GM12878 (cell line): ENCODE measurements at regions not wholly inside any gene's neighbourhood (a gene's known extent, or its start where the extent isn't known, plus 50 kb on each side); places are given as distances from the start of the nearest gene placed in this dataset.

ENCODE experiments used
- ATAC-seq: fragments of 200-7000 bp; cut with Tn5 transposase; 3 replicates; pipeline ENCODE4 v1.9.1; 2020; ENCODE audit warnings: mild to moderate bottlenecking, moderate library complexity
- BruUV-seq: library from RNA; stranded (reverse); fragments of 400-500 nt; replicated peaks from 2 replicates; lab custom pipeline; 2021; lab: Mats Ljungman, UMichigan
- CTCF ChIA-PET: fragments of 300-600 bp; sonication (Branson Sonifier 250); formaldehyde crosslinking; extraction: SDS; loops from one replicate; lab custom pipeline; 2021; ENCODE audit warnings: inconsistent platforms; lab: Yijun Ruan, JAX
- POLR2A ChIA-PET: fragments of 350-600 bp; formaldehyde crosslinking; extraction: SDS; loops from one replicate; lab custom pipeline; 2021; ENCODE audit warnings: inconsistent platforms; lab: Charles Lee
- RAD21 ChIA-PET: fragments of 300-600 bp; sonication (Branson Sonifier 250); formaldehyde crosslinking; loops from one replicate; lab custom pipeline; 2023; ENCODE audit warnings: antibody characterized with exemption; ENCODE audit not compliant: unreplicated experiment; lab: Charles Lee
- SMC1A ChIA-PET: fragments of 300-600 bp; sonication (Branson Sonifier 250); formaldehyde crosslinking; loops from one replicate; lab custom pipeline; 2023; ENCODE audit not compliant: unreplicated experiment, uncharacterized antibody; lab: Charles Lee
- DNase-seq: peaks from one replicate; pipeline ENCODE4 v3.0.0-alpha.2; 2011; ENCODE audit warnings: low read depth, low spot score
- FAIRE-seq: peaks from 3 replicates; lab custom pipeline; 2011; peaks lifted over from hg19 to GRCh38; lab: Jason Lieb, UNC
- H2AFZ ChIP-seq: 2 replicates; pipeline ENCODE4 v1.6.0; 2011; ENCODE audit warnings: low read depth, low read length, control low read depth; ENCODE audit not compliant: control insufficient read depth
- H3K27ac ChIP-seq: 2 replicates; pipeline ENCODE4 v1.5.1; 2011; ENCODE audit warnings: control low read depth; ENCODE audit not compliant: control insufficient read depth, insufficient read depth
- H3K27me3 ChIP-seq, 2 experiments: replicated peaks in 1 of 2; 2 replicates each; pipeline versions ENCODE4 v1.6.0 to v1.6.1; 2011; ENCODE audit warnings: low read length in 1 of 2; ENCODE audit not compliant: control insufficient read depth in 2 of 2, insufficient read depth in 2 of 2
- H3K36me3 ChIP-seq, 2 experiments: 2 replicates each; pipeline ENCODE4 v1.5.1; 2011; ENCODE audit warnings: low read length in 1 of 2; ENCODE audit not compliant: control insufficient read depth in 2 of 2, insufficient read depth in 2 of 2
- H3K4me1 ChIP-seq: 2 replicates; pipeline ENCODE4 v1.6.1; 2011; ENCODE audit warnings: mild to moderate bottlenecking, low read length, moderate library complexity, mixed read lengths; ENCODE audit not compliant: control insufficient read depth, insufficient read depth
- H3K4me2 ChIP-seq: 2 replicates; pipeline ENCODE4 v1.6.0; 2011; ENCODE audit warnings: control low read depth; ENCODE audit not compliant: control insufficient read depth, insufficient read depth
- H3K4me3 ChIP-seq: fragments of 200-600 bp; sonication (generic); 2 replicates; pipeline ENCODE4 v1.5.1; 2016
- H3K79me2 ChIP-seq: 2 replicates; pipeline ENCODE4 v1.6.0; 2011; ENCODE audit warnings: low read length; ENCODE audit not compliant: control insufficient read depth, insufficient read depth
- H3K9ac ChIP-seq: 2 replicates; pipeline ENCODE4 v1.8.0; 2011; ENCODE audit warnings: low read length, control low read depth, mixed read lengths; ENCODE audit not compliant: control insufficient read depth, insufficient read depth
- H3K9me3 ChIP-seq: replicated peaks from 3 replicates; pipeline ENCODE4 v1.5.1; 2011; ENCODE audit warnings: mild to moderate bottlenecking, low read length; ENCODE audit not compliant: control insufficient read depth, insufficient read depth
- H4K20me1 ChIP-seq: 2 replicates; pipeline ENCODE4 v1.6.0; 2011; ENCODE audit not compliant: control insufficient read depth, insufficient read depth
- EED ChIP-seq: sonication (generic); IDR thresholded peaks from 2 replicates; pipeline ENCODE4 v1.6.1; 2016; ENCODE audit warnings: antibody characterized with exemption, low read depth
- ETV6 ChIP-seq, 2 experiments: fragments of 450-650 bp in 1 of 2; IDR thresholded peaks in 1 of 2; conservative IDR thresholded peaks in 1 of 2; 2 replicates each; pipeline ENCODE4 v1.6.1; 2014; ENCODE audit warnings: antibody characterized with exemption in 1 of 2, borderline replicate concordance in 1 of 2, low read depth in 1 of 2, mild to moderate bottlenecking in 1 of 2, moderate library complexity in 1 of 2
- HCFC1 ChIP-seq: fragments of 150-350 bp; IDR thresholded peaks from 2 replicates; pipeline ENCODE4 v1.6.1; 2014; ENCODE audit warnings: low read length
- POU2F2 ChIP-seq: IDR thresholded peaks from 3 replicates; pipeline ENCODE4 v1.6.1; 2011; ENCODE audit warnings: low read depth, mild to moderate bottlenecking, low read length, borderline replicate concordance
- RCOR1 ChIP-seq: conservative IDR thresholded peaks from 2 replicates; pipeline ENCODE4 v1.6.1; 2012; ENCODE audit warnings: low read depth, low read length, improper control_type of control experiment
- STAT3 ChIP-seq: IDR thresholded peaks from 2 replicates; pipeline ENCODE4 v1.6.1; 2011; ENCODE audit warnings: low read depth, low read length, improper control_type of control experiment
- TARDBP ChIP-seq: IDR thresholded peaks from 2 replicates; pipeline ENCODE4 v1.6.1; 2016; ENCODE audit warnings: borderline replicate concordance
- TCF12 ChIP-seq: IDR thresholded peaks from 2 replicates; pipeline ENCODE4 v1.6.1; 2011; ENCODE audit warnings: low read depth, mild to moderate bottlenecking, low read length
- TCF7 ChIP-seq: IDR thresholded peaks from 2 replicates; pipeline ENCODE4 v1.6.1; 2014; ENCODE audit warnings: antibody characterized with exemption, borderline replicate concordance
- ZNF24 ChIP-seq: fragments of 450-650 bp; IDR thresholded peaks from 2 replicates; pipeline ENCODE4 v1.6.1; 2017; ENCODE audit warnings: antibody characterized with exemption, mild to moderate bottlenecking
- ZNF274 ChIP-seq: IDR thresholded peaks from one replicate; pipeline ENCODE4 v1.8.0; 2011; ENCODE audit not compliant: insufficient read length, insufficient read depth
- WGBS: methylation state at CpG from one replicate; pipeline ENCODE4 v1.1.6; 2016; ENCODE audit warnings: low lambda C conversion rate; ENCODE audit not compliant: insufficient replicate concordance, insufficient coverage; ENCODE audit errors: missing lambda C conversion rate; 5-methylcytosine and 5-hydroxymethylcytosine counted together
- in situ Hi-C: fragments of 300-500 bp; cut with MboI; formaldehyde crosslinking; loops from 9 replicates; pipeline ENCODE4 v1.14.3; 2018; ENCODE audit warnings: mixed read lengths
- intact Hi-C: fragments of 100-400 bp; cut with micrococcal nuclease; formaldehyde crosslinking; loops from one replicate; pipeline ENCODE4 v1.14.2; 2022; ENCODE audit not compliant: unreplicated experiment
- TF ChIP-seq, protein P1 (sequence below): IDR thresholded peaks from 2 replicates; pipeline ENCODE4 v1.6.1; 2012; ENCODE audit warnings: low read depth, low read length, improper control_type of control experiment
- TF ChIP-seq, protein P2 (sequence below): IDR thresholded peaks from 2 replicates; pipeline ENCODE4 v1.6.1; 2012; ENCODE audit warnings: low read length, inconsistent platforms
- TF ChIP-seq, protein P3 (sequence below): IDR thresholded peaks from 2 replicates; pipeline ENCODE4 v1.6.1; 2011; ENCODE audit warnings: low read depth, mild to moderate bottlenecking, low read length, moderate library complexity, borderline replicate concordance; ENCODE audit errors: extremely low read depth
- TF ChIP-seq, protein P4 (sequence below): fragments of 450-650 bp; IDR thresholded peaks from 2 replicates; pipeline ENCODE4 v1.6.1; 2017; ENCODE audit warnings: antibody characterized with exemption, mild to moderate bottlenecking, moderate library complexity

DNA sequence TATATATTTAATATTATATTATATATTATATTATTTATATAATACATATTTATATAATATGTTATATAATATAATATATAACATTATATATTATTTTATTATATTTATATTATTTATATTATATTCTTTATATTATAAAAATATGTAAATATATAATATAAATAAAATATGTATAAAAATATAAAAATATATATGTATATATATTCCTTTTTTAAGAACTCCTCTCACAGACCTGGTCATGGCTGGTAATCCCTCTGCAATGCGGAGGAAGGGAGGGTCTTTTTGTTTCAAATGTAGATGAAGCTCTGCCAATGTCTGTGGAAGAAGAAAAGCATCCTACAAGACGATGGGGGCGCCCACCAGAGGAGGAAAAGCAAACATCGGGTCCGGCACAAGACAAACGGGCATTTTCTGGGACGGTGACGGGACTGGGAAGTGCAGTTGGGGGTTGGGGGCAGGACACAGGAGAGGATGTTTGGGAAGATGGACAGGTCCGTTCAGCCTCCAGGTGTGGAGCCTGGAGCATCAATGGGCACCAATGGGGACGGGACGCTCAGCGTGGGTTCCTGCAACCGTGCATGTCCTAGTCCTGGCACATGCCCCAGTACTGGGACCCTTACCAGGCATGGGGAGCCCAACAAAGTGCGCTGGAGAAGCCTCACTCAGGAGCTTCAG is 194.0 kb downstream of the IRX1 start (continued):
- no peak for TF ChIP-seq RCOR1
- TF ChIP-seq, protein P1, sequence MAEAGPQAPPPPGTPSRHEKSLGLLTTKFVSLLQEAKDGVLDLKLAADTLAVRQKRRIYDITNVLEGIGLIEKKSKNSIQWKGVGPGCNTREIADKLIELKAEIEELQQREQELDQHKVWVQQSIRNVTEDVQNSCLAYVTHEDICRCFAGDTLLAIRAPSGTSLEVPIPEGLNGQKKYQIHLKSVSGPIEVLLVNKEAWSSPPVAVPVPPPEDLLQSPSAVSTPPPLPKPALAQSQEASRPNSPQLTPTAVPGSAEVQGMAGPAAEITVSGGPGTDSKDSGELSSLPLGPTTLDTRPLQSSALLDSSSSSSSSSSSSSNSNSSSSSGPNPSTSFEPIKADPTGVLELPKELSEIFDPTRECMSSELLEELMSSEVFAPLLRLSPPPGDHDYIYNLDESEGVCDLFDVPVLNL: no peak

DNA sequence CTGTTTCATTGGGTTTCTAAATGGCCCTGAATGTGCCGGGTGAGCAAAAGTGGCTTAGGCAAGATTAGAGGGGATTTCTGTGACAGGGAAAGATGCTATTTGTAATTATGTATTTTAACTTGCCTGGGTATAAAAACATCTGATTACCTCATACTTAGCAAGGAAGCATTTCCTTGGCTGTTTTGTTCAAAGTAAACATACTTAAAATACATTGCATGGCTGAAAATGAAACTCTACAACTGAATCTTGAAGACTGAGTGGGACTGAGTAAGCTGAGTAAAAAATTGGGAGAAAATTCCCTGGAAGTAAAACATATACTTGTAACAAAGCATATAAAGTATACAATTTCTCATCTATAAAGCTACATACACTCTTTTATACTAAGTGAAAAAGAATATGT is 197.5 kb downstream of the IRX1 start:
- intact Hi-C loops (no loop called here), in situ Hi-C loops (no loop called here)
- Histone ChIP-seq H4K20me1 (no peaks in the 10 kb centered on the region), H3K4me1 (no peaks in the 10 kb centered on the region), H3K9ac (no peak overlapping the region), H3K4me2 (no peak overlapping the region), H3K36me3 (no peaks in the 10 kb centered on the region), H3K27me3 (no peaks in the 10 kb centered on the region), H3K27ac (no peak overlapping the region), H3K4me3 (no peak overlapping the region), H2AFZ (no peak overlapping the region), H3K9me3 (no peaks in the 10 kb centered on the region; the same call in 2 of the 3 replicates), H3K79me2 (no peaks in the 10 kb centered on the region)
- RAD21 ChIA-PET: no interaction called here
- CTCF ChIA-PET: no interaction called here
- WGBS: 84% methylated on average over 1 of the region's 1 CpG
- no peak for DNase-seq
- FAIRE-seq: no peak
- TF ChIP-seq STAT3 (no peak), HCFC1 (no peak), EED (no peak), ZNF24 (no peak), POU2F2 (no peak), TCF12 (no peak), ZNF274 (no peak), TCF7 (no peak), ETV6 (conservative IDR thresholded peaks at IDR 0.05 in 1 of 2, IDR thresholded peaks at IDR 0.05 in 1 of 2; ENCODE audit: borderline replicate concordance in 1 of 2, low read depth in 1 of 2) (no peak), TARDBP (no peak)
- TF ChIP-seq, protein P2, sequence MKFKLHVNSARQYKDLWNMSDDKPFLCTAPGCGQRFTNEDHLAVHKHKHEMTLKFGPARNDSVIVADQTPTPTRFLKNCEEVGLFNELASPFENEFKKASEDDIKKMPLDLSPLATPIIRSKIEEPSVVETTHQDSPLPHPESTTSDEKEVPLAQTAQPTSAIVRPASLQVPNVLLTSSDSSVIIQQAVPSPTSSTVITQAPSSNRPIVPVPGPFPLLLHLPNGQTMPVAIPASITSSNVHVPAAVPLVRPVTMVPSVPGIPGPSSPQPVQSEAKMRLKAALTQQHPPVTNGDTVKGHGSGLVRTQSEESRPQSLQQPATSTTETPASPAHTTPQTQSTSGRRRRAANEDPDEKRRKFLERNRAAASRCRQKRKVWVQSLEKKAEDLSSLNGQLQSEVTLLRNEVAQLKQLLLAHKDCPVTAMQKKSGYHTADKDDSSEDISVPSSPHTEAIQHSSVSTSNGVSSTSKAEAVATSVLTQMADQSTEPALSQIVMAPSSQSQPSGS: no peak
- TF ChIP-seq, protein P3, sequence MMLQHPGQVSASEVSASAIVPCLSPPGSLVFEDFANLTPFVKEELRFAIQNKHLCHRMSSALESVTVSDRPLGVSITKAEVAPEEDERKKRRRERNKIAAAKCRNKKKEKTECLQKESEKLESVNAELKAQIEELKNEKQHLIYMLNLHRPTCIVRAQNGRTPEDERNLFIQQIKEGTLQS: no peak
- TF ChIP-seq, protein P4, sequence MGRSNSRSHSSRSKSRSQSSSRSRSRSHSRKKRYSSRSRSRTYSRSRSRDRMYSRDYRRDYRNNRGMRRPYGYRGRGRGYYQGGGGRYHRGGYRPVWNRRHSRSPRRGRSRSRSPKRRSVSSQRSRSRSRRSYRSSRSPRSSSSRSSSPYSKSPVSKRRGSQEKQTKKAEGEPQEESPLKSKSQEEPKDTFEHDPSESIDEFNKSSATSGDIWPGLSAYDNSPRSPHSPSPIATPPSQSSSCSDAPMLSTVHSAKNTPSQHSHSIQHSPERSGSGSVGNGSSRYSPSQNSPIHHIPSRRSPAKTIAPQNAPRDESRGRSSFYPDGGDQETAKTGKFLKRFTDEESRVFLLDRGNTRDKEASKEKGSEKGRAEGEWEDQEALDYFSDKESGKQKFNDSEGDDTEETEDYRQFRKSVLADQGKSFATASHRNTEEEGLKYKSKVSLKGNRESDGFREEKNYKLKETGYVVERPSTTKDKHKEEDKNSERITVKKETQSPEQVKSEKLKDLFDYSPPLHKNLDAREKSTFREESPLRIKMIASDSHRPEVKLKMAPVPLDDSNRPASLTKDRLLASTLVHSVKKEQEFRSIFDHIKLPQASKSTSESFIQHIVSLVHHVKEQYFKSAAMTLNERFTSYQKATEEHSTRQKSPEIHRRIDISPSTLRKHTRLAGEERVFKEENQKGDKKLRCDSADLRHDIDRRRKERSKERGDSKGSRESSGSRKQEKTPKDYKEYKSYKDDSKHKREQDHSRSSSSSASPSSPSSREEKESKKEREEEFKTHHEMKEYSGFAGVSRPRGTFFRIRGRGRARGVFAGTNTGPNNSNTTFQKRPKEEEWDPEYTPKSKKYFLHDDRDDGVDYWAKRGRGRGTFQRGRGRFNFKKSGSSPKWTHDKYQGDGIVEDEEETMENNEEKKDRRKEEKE: no peak
- POLR2A ChIA-PET: no interaction called here
- no peak for ATAC-seq
- SMC1A ChIA-PET: no interaction called here
- BruUV-seq: no TSS peak
